D341Med (cell line): ENCODE measurements at regions not wholly inside any gene's neighbourhood (a gene's known extent, or its start where the extent isn't known, plus 50 kb on each side); places are given as distances from the start of the nearest gene placed in this dataset.

ENCODE experiments used
- DNase-seq: peaks from one replicate; pipeline ENCODE4 v3.0.0; 2012; ENCODE audit warnings: low spot score

DNA sequence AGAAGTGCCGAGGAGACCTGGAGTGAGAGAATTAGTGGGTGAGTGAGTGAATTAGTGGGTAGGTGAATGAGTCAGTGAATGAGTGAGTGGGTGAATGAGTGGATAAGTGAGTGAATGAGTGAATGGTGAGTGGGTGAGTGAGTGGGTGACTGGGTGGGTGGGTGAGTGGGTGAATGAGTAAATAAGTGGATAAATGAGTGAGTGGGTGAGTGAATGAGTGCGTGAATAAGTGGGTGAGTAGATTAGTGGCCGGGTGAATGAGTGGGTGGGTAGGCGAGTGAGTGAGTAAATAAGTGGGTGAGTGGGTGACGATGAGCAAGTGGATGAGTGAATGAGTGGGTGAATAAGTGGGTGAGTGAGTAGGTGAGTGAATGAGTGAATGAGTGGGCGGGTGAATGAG, 243.7 kb upstream of the MGMT start:
- DNase-seq = no peak

DNA sequence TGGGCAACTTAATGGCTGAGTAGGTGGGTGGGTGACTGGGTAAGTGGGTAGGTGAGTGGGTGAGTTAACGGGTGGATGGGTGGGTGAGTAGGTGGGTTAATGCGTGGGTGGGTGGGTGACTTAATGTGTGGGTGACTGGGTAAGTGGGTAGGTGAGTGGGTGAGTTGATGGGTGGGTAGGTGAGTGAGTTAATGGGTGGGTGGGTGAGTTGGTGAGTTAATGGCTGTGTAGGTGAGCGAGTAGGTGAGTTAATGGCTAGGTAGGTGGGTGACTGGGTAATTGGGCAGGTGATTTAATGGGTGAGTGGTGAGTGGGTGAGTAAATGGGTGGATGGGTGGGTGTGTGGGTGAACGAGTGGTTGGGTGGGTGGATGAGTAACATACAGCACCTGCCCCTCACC, 243.0 kb upstream of the MGMT start:
- DNase-seq = no peak

DNA sequence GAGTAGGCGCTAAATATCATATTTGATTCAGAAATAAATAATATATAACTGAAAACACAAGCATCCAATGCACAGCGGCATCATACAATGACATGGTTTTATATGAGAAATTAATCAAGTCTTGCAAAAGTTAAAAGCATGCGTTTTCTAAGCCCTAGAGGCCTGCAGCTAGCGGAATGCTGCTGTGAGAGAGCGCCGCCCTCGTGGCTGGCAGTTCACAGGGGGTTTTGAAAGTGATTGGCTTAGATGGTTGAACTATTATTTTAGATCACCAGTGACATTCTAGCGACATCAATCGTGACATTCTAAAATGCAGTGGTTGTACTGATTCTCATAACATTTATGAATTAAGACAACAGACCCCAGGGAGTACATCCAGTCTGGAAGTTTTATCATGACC, 235.2 kb upstream of the MGMT start:
- no peak for DNase-seq

DNA sequence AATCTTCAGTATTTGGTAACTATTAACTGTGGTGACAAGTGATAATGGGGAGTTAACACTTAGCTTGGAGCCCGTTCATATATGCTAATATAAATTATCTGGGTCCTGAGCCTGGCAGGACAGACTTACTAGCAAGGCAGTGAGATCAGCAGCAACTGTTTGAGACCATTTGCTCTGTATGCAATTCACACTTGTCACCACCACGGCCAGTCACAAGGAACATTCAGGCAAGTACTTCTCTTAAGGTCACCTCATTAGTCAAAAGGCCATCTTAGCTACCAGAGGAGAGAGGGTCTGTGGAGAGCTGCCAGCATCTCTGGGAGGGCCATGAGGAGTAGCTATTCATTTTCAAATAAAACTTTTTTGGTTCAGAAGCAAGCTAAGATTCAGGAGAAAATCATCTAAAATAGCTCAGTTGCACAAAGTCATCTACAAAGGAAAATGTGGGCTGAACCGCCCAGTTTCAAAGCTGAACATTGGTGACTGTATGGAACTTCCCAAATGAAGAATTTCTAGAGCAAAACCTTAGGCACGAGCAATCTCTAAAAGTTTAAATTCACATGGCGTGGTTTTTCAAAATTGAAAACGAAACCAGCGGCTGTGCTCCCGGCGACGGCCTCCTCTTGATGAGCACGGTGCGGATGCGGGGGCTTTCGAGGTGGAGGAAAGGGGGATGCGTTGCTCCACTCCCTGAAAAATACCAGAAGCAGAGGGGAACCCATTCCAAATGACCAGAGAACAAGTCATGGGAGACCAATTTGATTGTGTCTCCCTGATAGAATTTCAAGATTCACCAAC, 233.5 kb upstream of the MGMT start:
- DNase-seq = no peak

DNA sequence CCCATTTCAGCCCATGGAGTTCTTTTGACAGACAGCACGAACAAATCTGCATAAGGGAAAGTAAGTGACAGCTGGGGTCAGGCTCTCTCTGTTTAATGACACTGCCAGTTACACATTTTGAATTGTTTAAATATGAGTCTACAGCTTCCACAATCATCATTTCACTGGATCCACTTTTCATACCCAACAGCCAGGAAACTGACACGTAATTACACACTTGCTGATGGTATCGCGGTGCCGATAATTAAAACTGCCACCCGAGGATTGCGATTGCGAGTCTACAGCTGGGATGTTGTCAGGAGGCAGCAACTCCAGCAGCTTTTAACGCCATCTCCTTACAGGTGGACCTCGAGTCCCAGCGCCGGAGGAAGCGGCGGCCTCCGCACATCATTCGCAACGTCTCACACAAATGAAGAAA, 230.8 kb upstream of the MGMT start:
- DNase-seq = no peak

DNA sequence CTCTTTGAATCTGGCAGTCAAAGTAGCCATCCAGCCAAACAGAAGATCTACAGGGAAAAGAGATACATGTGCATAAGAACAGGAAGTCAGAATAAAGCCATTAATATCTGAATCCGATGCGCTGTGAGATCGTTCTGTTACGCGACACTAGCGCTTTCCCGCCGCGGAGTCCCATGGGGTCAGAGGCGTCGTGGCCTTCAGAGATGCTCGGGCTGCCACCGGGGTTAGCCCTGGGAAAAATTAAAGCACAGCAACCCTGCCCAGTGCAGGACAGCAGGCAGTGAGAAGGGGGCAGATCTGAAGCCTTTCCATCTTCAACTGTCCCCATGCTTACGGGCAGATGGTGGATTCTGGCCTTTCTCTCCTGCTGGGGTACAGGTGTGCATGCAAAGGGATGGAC, 225.6 kb upstream of the MGMT start:
- no peak for DNase-seq

DNA sequence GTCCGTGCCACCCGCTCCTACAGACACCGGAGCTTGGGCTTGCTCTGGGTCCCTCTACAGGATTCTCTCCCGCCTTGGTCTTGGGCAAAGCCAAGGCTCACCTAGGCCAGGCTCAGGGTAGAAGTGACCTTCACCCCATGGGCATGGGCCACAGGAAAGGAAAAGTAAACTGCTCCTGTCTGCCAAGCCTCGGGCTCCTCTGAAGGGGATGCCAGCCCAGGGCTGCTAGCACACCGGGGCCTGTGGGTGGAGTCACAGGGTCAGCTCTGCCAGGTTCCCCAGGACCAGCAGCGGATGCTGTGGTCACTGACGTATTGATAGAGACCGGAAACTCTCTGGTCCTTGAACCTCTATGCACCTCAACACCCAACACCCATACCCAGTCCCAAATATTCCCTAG, 222.7 kb upstream of the MGMT start:
- no peak for DNase-seq

DNA sequence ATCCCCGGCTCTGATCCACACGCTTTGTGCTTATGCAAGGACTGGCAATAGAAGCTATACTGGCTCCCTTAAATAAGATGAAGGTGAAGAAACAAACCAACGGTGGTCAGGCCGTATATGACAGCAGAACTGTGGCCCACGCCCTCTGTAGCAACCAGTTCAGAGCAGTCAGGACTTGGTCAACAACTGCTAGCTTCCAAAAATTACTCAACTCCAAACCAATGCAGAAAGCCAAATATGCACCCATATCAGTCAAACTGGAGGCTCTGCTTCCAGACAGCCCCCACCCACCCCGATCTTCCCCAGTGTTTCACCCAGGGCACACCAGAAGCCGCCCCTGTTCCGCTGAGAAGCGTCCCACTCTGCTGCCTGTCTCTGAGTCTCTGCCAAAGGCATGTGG, 222.3 kb upstream of the MGMT start:
- no peak for DNase-seq

DNA sequence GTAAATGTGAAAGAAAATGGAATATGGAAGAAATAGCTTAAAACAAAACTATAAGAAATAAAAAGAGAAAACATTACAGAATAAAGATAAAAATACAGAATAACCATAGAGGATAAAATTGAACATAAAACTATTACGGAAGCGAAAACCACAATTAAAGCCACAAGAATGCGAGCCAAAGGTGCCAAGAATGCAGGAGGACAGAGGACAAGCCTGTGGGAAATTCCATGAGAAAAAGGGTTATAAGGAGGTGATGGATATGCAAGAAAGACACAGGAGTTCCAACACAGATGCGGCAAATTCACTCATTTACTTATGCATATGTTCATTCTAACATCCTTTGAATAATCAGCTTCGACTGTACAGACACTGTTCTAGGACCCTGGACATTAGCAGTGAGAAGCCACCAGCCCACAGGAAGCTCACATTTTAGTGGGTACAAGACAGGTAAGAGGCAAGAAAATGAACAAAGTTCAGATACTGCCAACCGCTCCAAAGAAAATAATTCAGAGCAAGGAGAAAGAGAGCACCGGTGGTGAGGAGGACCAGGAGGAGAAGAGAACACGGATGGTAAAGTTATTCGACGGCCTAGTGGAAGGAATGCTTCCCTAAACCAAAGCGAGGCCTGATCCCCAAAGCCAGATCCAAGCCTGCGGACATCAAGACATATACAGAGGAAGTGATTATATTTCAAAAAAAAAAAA, 213.7 kb upstream of the MGMT start:
- DNase-seq = no peak

DNA sequence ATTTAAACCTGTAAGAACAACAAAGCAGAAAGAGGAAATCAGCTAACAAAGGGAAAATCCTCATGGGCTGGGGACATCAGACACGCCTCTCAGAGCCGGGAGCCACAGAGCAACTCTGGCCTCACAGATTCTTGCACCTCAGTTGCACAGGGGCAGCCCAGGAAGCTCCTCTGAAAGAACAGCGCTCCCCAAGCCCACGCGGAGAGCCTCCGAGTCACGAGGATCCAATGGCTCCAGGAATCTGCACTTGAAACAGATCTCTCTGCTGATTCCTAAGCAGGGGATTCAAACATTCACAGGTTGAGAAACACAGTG, 213.2 kb upstream of the MGMT start:
- no peak for DNase-seq

DNA sequence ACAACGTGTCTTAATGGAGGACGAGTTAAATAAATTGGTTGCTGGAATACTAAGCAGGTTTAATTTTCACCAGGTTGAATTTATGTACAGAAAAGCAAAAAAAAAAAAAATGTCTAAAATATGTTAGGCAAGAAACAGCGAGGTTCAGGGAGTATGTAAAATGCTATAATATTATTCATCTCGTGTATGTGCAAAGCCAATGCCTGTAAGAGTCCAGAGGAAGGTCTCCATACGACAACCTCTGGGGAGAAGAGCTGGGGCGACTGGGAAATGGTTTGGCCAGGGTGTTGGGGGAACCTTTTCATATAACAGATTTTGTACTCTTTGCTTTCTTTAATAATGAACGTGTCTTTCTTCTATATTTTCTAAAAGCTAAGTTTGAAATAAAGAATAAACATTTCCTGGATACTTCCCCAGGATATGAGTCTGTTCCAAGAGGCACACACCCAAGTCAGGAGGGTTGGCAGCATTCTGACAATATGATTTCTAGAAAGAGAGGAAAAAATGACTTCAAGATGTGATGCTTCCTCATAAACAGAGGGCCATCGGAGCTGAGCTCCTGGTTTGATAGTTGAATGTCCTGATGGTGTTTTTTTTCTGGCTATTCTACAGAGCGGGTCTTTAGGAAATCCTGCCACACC, 208.6 kb upstream of the MGMT start:
- no peak for DNase-seq

DNA sequence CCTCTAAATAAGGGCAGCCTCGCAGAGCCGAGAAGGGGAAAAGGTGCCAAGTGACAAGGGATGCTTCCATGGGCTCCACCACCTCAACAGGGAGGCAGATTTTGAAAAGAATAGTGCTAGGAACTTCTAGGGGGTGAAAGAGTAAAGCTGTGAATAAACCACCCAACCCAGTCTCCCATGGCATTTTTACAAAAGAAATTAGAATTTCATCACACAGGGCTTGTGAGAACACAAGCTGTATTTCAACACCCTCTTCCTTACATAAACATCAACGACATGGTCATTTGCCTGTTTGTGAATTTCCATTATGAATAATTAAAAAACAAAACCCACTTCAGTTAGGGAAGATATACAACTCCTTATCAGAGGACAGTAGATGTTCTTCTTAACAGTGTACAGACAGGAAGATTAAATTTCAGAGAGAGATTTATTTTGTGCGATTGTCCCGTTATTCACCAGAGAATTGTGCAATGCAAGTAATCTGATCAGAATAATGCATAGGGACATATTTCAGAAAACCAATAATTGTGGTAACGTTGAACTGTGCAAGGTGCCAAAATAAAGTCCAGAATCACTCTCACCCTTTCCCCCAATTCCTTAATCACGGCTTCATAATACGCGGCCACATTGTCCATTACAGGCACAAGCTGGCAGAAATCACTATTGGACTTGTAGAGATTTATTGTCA, 207.8 kb upstream of the MGMT start:
- DNase-seq = no peak

DNA sequence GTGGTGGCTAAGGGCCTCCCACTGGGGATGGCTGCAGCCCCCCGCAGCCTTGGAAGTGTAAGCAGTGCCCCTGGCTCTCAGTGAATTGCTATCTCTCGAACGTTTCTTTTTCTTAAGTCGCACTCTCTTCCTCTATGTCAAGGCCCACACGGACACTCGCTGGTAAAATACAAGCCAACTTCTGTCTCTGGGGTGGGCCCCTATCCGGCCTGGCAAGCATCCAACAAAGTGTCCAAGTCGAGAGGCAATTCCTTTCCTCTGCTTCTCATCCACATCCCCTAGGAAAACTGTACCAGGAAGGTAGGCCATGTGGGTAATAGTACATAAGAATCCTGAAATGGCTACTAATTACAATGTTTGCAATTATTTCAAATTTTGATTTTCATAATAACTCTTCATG, 194.9 kb upstream of the MGMT start:
- no peak for DNase-seq

DNA sequence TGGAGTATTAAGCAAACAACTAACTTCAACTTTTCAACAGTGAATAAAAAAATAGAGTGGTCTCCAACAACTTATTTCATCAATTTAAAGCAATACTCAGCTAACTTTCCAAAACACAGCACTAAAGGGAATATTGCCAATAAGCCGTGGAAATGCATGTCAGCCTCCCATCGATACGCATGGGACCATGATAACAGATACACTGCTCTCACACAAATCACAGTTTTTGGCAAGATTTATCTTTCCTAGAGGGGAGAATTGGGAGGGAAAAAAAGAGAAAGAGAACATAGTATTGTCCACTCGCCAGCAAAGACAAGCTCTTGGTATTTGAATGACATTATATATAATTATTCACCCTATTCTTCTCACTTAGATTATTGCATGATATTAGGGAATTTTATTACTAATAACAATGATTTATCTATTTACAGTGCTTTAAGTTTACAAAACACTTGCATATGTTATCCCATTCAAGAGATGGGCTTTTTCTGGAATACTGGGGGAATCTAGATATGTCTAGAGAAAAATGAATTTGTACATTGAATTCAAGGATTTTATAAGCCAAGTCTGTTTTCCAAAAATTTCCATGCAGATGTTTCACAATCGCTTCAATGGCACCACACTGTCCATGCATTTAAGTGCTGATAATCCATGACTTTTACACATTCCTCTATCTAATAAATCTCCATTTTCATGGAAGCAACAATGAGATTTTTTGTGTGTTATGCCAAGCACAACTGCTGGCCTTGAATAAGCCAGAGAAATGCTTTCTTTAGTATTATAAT, 194.0 kb upstream of the MGMT start:
- no peak for DNase-seq

DNA sequence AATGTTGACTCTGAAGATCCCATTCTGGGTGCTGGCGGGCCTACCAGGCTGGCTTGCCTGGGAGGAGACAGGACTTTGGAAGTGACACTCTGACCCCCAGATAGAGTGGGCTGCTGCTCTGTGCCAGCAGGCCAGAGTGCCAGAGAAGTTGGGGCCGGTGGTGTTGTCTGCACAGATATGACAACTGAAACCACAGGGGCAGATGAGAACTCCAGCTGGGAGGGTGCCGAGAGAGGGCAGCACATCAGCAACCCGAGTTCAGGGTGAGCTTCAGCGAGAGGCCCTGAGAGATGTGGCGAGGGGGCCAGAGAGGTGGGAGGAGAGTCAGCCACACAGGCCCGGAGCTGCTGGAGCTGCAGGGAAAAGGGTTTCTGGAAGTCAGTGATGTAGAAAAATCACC, 193.2 kb upstream of the MGMT start:
- no peak for DNase-seq

DNA sequence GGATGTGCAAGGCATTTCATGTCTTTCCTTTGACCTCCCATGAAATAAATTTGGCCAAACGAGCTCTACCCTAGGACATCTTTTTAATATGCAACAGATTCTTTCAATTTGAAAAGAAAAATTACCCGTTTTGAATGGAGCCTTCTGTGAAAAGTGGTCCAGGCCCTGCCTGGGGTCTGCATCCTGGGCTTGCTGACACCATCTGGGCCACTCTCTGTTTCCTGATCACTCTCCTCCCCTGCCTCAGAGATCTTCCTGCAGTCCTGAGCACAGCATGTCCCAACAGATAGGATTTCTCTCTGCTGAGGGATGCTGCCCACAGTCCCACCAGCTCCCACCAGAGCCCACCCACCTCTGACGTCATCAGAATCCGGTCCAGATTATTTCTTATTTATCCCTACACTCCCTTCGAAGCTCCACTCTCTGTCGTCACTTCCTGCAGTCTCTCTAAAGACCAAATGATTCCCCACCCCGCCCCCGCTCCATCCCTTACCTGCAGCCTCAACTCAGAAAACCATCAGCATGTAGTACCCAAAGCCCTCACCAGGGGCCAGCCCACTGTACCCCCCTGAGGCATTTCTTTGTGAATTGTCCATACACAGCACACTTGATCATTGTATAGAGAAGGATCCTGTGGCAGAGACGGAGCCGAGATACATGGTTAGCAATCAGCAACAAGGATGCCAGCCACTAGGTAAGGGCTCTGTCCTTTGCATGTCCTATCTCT, 192.1 kb upstream of the MGMT start:
- no peak for DNase-seq

DNA sequence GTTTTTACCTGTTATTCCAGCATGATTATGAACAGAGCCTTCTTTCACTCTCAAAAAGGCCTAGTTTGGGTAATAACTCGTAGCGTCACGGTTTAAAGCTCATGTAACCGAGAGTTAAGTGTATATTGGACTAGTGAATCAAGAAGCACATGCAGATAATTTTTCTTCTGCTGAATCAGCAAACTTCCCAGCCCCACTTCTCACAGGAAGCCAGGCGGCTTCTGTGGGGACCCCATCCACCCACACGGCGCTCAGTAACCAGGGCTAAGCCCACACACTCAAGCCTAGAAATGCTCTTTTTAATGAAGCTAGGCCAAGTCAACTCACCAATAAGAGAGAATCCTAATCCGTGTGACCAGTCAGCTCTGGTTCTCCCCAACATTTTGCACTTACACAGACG, 191.2 kb upstream of the MGMT start:
- no peak for DNase-seq

DNA sequence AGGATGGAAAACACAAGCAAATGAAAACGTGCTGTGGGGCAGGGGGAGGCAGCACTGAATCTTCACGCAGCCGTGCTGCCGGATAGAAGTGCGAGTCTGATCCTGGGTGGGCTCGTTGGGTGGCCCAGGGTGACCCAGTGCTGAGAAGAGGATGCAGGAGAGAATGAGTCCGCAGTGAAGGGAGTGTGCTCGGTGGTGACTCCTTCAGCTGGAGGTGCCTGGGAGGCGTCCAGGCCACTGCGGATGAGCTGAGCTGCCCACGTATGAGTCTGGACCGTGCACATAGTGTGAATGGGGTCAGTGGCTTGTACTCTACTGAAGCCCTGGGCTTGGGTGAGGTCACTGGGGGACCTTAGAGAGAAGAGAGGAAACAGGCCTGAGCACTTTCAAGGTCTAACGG, 190.0 kb upstream of the MGMT start:
- no peak for DNase-seq

DNA sequence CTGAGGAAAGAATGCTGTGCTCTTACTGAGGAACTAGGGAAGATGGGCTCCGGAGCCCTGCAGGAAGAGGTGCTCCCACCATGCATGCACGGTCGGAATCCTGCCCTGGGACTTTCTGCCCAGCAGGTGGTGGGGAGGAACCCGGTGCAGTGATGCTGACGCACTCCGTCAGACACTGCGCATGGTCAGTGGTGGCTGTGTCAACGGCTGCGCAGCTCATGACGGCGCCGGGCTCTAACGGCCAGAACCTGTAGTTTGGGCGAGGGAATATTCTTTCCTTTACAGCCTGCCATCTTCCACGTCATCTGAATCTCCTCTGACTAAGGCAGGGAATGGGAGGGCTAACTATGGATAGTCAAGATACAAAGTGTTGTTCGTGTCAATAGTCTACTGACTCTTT, 189.2 kb upstream of the MGMT start:
- DNase-seq = no peak

DNA sequence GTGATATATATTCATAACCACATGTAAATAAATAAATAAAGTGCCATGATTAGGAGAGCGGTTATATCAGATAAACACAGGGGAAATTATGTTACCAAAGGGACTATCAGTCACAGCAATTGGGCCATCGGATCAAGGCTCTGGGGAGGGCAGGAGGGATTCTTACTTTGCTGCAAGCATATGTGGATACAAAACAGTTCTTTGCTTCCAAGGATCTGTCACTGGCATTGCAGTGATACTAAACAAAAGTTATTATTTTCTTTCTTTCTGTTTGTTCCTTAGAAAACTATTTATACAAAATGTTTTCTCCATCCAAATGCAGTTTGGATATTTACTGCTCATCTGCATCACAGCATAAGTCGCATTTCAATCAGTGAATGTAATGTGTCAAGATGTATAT, 188.4 kb upstream of the MGMT start:
- DNase-seq = no peak

DNA sequence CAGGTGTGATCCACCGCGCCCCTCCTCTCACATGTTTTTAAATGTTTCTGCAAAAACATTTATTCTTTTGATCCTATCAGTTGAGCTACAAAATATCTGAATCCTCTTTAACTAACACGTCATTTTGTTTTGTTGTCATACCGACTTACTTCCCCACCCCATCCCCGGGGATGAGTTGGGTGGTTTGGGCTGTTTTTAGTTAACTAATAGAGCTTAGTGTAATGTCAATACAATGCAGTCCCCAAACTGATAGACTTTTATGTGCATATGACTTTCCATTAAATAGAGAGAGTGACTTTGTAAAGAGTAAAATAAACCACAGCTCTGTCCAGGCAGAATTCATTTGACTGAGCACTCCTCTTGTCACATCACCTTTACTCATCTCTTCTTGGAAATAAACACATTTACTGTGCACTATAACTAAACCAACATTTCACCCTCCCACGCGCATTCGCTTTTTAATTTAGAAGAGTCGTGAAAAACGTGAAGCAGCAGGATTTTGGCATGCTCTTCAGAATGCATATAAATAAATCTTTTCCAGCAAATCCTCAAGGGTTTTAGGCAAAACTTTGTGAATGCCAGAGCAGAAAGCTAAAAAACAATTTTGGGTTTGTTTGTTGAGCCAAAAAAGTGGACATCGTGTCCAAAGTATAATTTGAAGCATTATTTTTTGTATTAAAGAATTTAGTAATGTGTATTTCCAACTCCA, 187.4 kb upstream of the MGMT start:
- DNase-seq = no peak
